Left lung (tissue), 4 donors: ENCODE measurements at regions not wholly inside any gene's neighbourhood (a gene's known extent, or its start where the extent isn't known, plus 50 kb on each side); places are given as distances from the start of the nearest gene placed in this dataset.
A peak's percentile ranks its signal among the peaks of the same experiment; 100 is the strongest.

Experiments
- ATAC-seq: fragments of 200-7000 bp; cut with Tn5 transposase; one replicate; pipeline ENCODE4 v1.9.1; 2020; ENCODE audit warnings: moderate library complexity
- DNase-seq, 4 donors: peaks; one replicate each; pipeline ENCODE4 v3.0.0-alpha.2; 2013 to 2020
- H3K27ac ChIP-seq, 2 donors: fragments of 200-600 bp; sonication (generic) in 1 of 2; one replicate each; pipeline versions ENCODE4 v1.5.0 to v1.8.0; 2020 to 2021
- H3K27me3 ChIP-seq, 2 donors: fragments of 200-600 bp; sonication (generic) in 1 of 2; one replicate each; pipeline versions ENCODE4 v1.5.0 to v1.8.0; 2020 to 2021
- H3K36me3 ChIP-seq, 2 donors: fragments of 200-600 bp; sonication (generic) in 1 of 2; one replicate each; pipeline versions ENCODE4 v1.5.0 to v1.8.0; 2020 to 2021
- H3K4me1 ChIP-seq, 2 donors: fragments of 200-600 bp; one replicate each; pipeline ENCODE4 v1.8.0; 2021
- H3K4me3 ChIP-seq, 2 donors: fragments of 200-600 bp; sonication (generic) in 1 of 2; one replicate each; pipeline versions ENCODE4 v1.5.0 to v1.8.0; 2020 to 2021; ENCODE audit warnings: mild to moderate bottlenecking in 1 of 2
- H3K9me3 ChIP-seq, 2 donors: fragments of 200-600 bp; sonication (generic) in 1 of 2; one replicate each; pipeline versions ENCODE4 v1.5.0 to v1.8.0; 2020 to 2021
- CTCF ChIP-seq, 2 donors: fragments of 200-600 bp; sonication (generic) in 1 of 2; IDR thresholded peaks; one replicate each; pipeline versions ENCODE4 v1.5.0 to v1.8.0; 2021; ENCODE audit warnings: antibody characterized with exemption in 2 of 2
- intact Hi-C, 2 donors: fragments of 100-400 bp; cut with DNase I; formaldehyde crosslinking; loops; one replicate each; pipeline versions ENCODE4 v1.11.2 to v1.14.2; 2022
- donor health status: DM: no; HTN: yes; CAD: no.
- donor health status: DM: no; HTN: no; CAD: no.

- Histone ChIP-seq H3K27me3 (no peaks in the 10 kb centered on the region), H3K4me1 (no peaks in the 10 kb centered on the region), H3K4me3 (no peak overlapping the region), H3K36me3 (no peaks in the 10 kb centered on the region), H3K27ac (no peak overlapping the region), H3K9me3 (no peaks in the 10 kb centered on the region)
- DNase-seq (no peak), ATAC-seq (no peak)
- TF ChIP-seq CTCF (IDR thresholded peaks at IDR 0.05), result no peak
- intact Hi-C loops, result no loop called here
These were observed 587.5 kb downstream of the MID1IP1 start for GRCh38 chrX:39388730-39389129.

GRCh38 chrX:39396358-39396995, 595.2 kb downstream of the MID1IP1 start:
- ATAC-seq, result no peak
- no peaks in the 10 kb centered on the region for H3K36me3 ChIP-seq
- TF ChIP-seq CTCF (IDR thresholded peaks at IDR 0.05), result no peak
- no peak overlapping the region for H3K27ac ChIP-seq
- H3K9me3 ChIP-seq, result no peaks in the 10 kb centered on the region
- no peaks in the 10 kb centered on the region for H3K27me3 ChIP-seq
- H3K4me1 ChIP-seq, result no peaks in the 10 kb centered on the region
- H3K4me3 ChIP-seq, result no peak overlapping the region
- intact Hi-C loops, result no loop called here
- DNase-seq, result no peak

DNA sequence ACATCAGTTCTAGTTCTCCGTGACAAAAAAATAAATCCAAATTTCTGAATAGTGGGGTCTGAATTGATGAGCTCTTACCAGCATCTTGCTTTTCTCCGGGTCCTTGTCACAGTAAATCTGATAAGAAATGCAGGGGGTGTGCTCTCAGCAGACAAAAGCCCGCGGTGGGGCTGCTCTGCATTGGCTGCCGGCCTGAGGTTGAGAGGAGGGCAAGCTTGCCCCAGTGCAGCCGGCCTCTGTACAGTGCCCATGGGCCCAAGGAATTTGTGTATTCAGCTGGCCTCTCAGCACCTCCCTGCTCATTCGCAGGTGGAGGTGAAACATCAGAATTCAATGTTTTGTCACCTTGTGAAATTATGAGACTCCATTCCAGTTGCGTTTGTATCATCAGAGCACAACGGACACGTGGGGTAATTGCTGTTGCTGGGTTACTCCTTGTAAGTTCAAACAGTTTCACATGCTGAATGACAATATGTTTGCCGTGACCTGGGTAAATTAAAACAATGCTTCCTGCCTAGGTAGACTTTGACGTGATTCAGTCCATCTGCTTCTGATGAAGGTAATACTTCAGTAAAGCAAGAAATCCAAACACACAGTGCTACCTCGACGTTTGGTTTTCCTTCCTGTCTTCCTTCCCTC, 596.4 kb downstream of the MID1IP1 start:
- intact Hi-C loops, result no loop called here
- DNase-seq (no peak), ATAC-seq (no peak)
- no peak for TF ChIP-seq CTCF (IDR thresholded peaks at IDR 0.05)
- Histone ChIP-seq H3K4me1 (no peaks in the 10 kb centered on the region), H3K27me3 (no peaks in the 10 kb centered on the region), H3K9me3 (no peaks in the 10 kb centered on the region), H3K4me3 (no peak overlapping the region), H3K36me3 (no peaks in the 10 kb centered on the region), H3K27ac (no peak overlapping the region)

DNA sequence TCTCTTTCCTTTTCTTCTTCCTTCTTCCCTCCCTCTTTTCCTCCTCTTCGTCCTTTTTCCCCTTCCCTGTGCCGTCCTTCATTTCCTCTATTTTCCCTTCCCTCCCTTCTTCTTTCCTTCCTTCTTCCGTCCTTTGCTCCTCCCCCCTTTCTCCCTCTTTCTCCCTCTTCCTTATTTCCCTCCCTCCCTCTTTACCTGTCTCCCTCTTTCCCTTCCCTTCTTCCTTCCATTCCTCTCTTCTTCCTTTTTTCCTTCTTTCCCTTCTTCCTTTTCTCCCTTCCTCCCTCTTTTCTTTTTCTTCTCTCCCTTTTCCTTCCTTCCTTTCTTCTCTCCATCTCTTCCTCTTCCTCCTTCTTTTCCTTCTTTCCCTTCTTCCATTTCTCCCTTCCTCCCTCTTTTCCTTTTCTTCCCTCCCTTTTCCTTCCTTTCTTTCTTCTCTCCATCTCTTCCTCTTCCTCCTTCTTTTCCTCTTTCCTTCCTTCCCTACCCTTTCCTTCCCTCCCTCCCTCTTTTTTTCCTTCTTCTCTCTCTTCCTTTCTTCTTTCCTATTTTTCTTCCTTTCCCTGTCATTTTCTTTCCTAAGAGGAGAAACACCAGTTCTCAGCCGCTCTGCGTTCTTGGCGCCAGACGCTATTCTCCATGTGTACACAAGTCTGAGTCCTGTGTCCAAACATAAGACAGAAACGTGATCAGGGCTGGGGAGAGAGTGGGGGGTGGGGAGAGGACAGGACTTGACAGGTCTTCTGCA, 597.1 kb downstream of the MID1IP1 start:
- no peak for TF ChIP-seq CTCF (IDR thresholded peaks at IDR 0.05)
- Histone ChIP-seq H3K27me3 (no peaks in the 10 kb centered on the region), H3K36me3 (no peaks in the 10 kb centered on the region), H3K4me3 (no peak overlapping the region), H3K27ac (no peak overlapping the region), H3K4me1 (no peaks in the 10 kb centered on the region), H3K9me3 (no peaks in the 10 kb centered on the region)
- ATAC-seq, result peak; percentile 33
- DNase-seq, result peak in 1 of 4 donors; percentile 36
- intact Hi-C loops, result no loop called here

GRCh38 chrX:39398963-39399261, 597.7 kb downstream of the MID1IP1 start:
- intact Hi-C loops, result no loop called here
- H3K4me1 ChIP-seq, result no peaks in the 10 kb centered on the region
- ATAC-seq (no peak), DNase-seq (no peak)
- TF ChIP-seq CTCF (IDR thresholded peaks at IDR 0.05), result no peak
- H3K27me3 ChIP-seq, result no peaks in the 10 kb centered on the region
- no peak overlapping the region for H3K4me3 ChIP-seq
- no peak overlapping the region for H3K27ac ChIP-seq
- no peaks in the 10 kb centered on the region for H3K9me3 ChIP-seq
- H3K36me3 ChIP-seq, result no peaks in the 10 kb centered on the region
